H9 (cell line): ENCODE measurements at regions not wholly inside any gene's neighbourhood (a gene's known extent, or its start where the extent isn't known, plus 50 kb on each side); places are given as distances from the start of the nearest gene placed in this dataset.

ENCODE experiments used
- DNase-seq: peaks from one replicate; pipeline ENCODE4 v3.0.0-alpha.2; 2017
- H2AFZ ChIP-seq: one replicate; pipeline ENCODE4 v1.6.1; 2013; ENCODE audit warnings: mild to moderate bottlenecking, low read length, control low read depth, moderate library complexity
- H2AK5ac ChIP-seq: 2 replicates; pipeline ENCODE4 v1.6.1; 2013; ENCODE audit warnings: low read length, control low read depth, mixed read lengths; ENCODE audit not compliant: insufficient read length
- H2BK120ac ChIP-seq: one replicate; pipeline ENCODE4 v1.6.1; 2013; ENCODE audit warnings: low read depth, mild to moderate bottlenecking, low read length, control low read depth, inconsistent platforms; ENCODE audit not compliant: poor library complexity, severe bottlenecking
- H2BK12ac ChIP-seq: 2 replicates; pipeline ENCODE4 v1.6.1; 2013; ENCODE audit warnings: low read length, control low read depth, mixed read lengths, low read depth; ENCODE audit not compliant: insufficient read length
- H2BK15ac ChIP-seq: 2 replicates; pipeline ENCODE4 v1.6.1; 2013; ENCODE audit warnings: low read depth, low read length, control low read depth
- H2BK20ac ChIP-seq: one replicate; pipeline ENCODE4 v1.6.1; 2013; ENCODE audit warnings: low read depth, mild to moderate bottlenecking, low read length, control low read depth, inconsistent platforms; ENCODE audit not compliant: poor library complexity, severe bottlenecking
- H2BK5ac ChIP-seq: 2 replicates; pipeline ENCODE4 v1.6.1; 2013; ENCODE audit warnings: low read length, control low read depth, mixed read lengths; ENCODE audit not compliant: insufficient read length
- H3K14ac ChIP-seq: 2 replicates; pipeline ENCODE4 v1.6.1; 2013; ENCODE audit warnings: low read length, control low read depth; ENCODE audit not compliant: insufficient read depth
- H3K18ac ChIP-seq: 2 replicates; pipeline ENCODE4 v1.6.1; 2013; ENCODE audit warnings: low read depth, mild to moderate bottlenecking, mixed read lengths, low read length, control low read depth; ENCODE audit not compliant: insufficient read length
- H3K23ac ChIP-seq: 2 replicates; pipeline ENCODE4 v1.6.1; 2013; ENCODE audit warnings: low read length, control low read depth, mixed read lengths, low read depth; ENCODE audit not compliant: insufficient read length
- H3K23me2 ChIP-seq: 2 replicates; pipeline ENCODE4 v1.6.1; 2013; ENCODE audit warnings: low read depth, mild to moderate bottlenecking, mixed read lengths, low read length, control low read depth; ENCODE audit not compliant: insufficient read length, poor library complexity, severe bottlenecking
- H3K27ac ChIP-seq: 2 replicates; pipeline ENCODE4 v1.5.1; 2013; ENCODE audit warnings: low read length, control low read depth, mixed read lengths, low read depth; ENCODE audit not compliant: insufficient read length
- H3K27me3 ChIP-seq: 2 replicates; pipeline ENCODE4 v1.6.1; 2013; ENCODE audit warnings: low read length, control low read depth, inconsistent platforms; ENCODE audit not compliant: insufficient read depth
- H3K4ac ChIP-seq: 2 replicates; pipeline ENCODE4 v1.6.1; 2013; ENCODE audit warnings: low read depth, mild to moderate bottlenecking, control low read depth, inconsistent platforms, low read length, moderate library complexity
- H3K4me1 ChIP-seq: 2 replicates; pipeline ENCODE4 v1.6.1; 2013; ENCODE audit warnings: low read length, control low read depth, inconsistent platforms; ENCODE audit not compliant: insufficient read depth
- H3K4me2 ChIP-seq: 2 replicates; pipeline ENCODE4 v1.6.1; 2013; ENCODE audit warnings: low read length, control low read depth, mixed read lengths; ENCODE audit not compliant: insufficient read length, insufficient read depth
- H3K56ac ChIP-seq: 2 replicates; pipeline ENCODE4 v1.6.1; 2013; ENCODE audit warnings: low read depth, mild to moderate bottlenecking, mixed read lengths, low read length, control low read depth; ENCODE audit not compliant: insufficient read length
- H3K79me1 ChIP-seq: 2 replicates; pipeline ENCODE4 v1.6.1; 2013; ENCODE audit warnings: low read depth, mild to moderate bottlenecking, moderate library complexity, low read length, control low read depth, inconsistent platforms; ENCODE audit not compliant: insufficient read depth, poor library complexity, severe bottlenecking
- H3K79me2 ChIP-seq: 2 replicates; pipeline ENCODE4 v1.6.1; 2013; ENCODE audit warnings: low read length, control low read depth, inconsistent platforms; ENCODE audit not compliant: insufficient read depth
- H3K9ac ChIP-seq: 2 replicates; pipeline ENCODE4 v1.6.1; 2013; ENCODE audit warnings: low read length, control low read depth, mixed read lengths; ENCODE audit not compliant: insufficient read length; ENCODE audit errors: extremely low read depth
- H3K9me3 ChIP-seq: one replicate; pipeline ENCODE4 v1.6.1; 2013; ENCODE audit warnings: low read depth, low read length, inconsistent platforms; ENCODE audit not compliant: control insufficient read depth
- H3T11ph ChIP-seq: one replicate; pipeline ENCODE4 v1.6.1; 2013; ENCODE audit warnings: mild to moderate bottlenecking, low read length, control low read depth, inconsistent platforms
- H4K20me1 ChIP-seq: one replicate; pipeline ENCODE4 v1.6.1; 2013; ENCODE audit not compliant: control insufficient read depth, insufficient read length, insufficient read depth
- H4K5ac ChIP-seq: 2 replicates; pipeline ENCODE4 v1.6.1; 2013; ENCODE audit warnings: low read depth, mild to moderate bottlenecking, mixed read lengths, low read length, control low read depth; ENCODE audit not compliant: insufficient read length
- H4K8ac ChIP-seq: replicated peaks from 2 replicates; pipeline ENCODE4 v1.6.1; 2013; ENCODE audit warnings: low read length, control low read depth, mixed read lengths, low read depth; ENCODE audit not compliant: insufficient read length
- H4K91ac ChIP-seq: 2 replicates; pipeline ENCODE4 v1.6.1; 2013; ENCODE audit warnings: low read depth, mild to moderate bottlenecking, moderate library complexity, mixed read lengths, low read length, control low read depth; ENCODE audit not compliant: insufficient read length
- H3K27ac Mint-ChIP-seq, 3 experiments: 2 replicates in 2 of 3; 3 replicates in 1 of 3; pipeline ENCODE4 v1.8.0; 2020 to 2021; ENCODE audit warnings: mixed read lengths in 3 of 3, mild to moderate bottlenecking in 1 of 3, moderate library complexity in 1 of 3
- H3K27me3 Mint-ChIP-seq: 2 replicates; pipeline ENCODE4 v1.8.0; 2021; ENCODE audit warnings: low read depth, mild to moderate bottlenecking, moderate library complexity, mixed read lengths
- H3K36me3 Mint-ChIP-seq, 3 experiments: 2 replicates in 2 of 3; 3 replicates in 1 of 3; pipeline ENCODE4 v1.8.0; 2020 to 2021; ENCODE audit warnings: low read depth in 3 of 3, mixed read lengths in 3 of 3; ENCODE audit not compliant: insufficient read depth in 1 of 3
- H3K4me1 Mint-ChIP-seq, 2 experiments: 2 replicates each; pipeline ENCODE4 v1.8.0; 2020; ENCODE audit warnings: mixed read lengths in 2 of 2
- H3K4me3 Mint-ChIP-seq, 2 experiments: 2 replicates in 1 of 2; 3 replicates in 1 of 2; pipeline ENCODE4 v1.8.0; 2020 to 2021; ENCODE audit warnings: mild to moderate bottlenecking in 2 of 2, mixed read lengths in 2 of 2, moderate library complexity in 1 of 2
- H3K9me3 Mint-ChIP-seq, 2 experiments: 2 replicates in 1 of 2; 3 replicates in 1 of 2; pipeline ENCODE4 v1.8.0; 2020; ENCODE audit warnings: mild to moderate bottlenecking in 2 of 2, mixed read lengths in 2 of 2, moderate library complexity in 1 of 2
- WGBS: extraction: QIAGEN DNeasy Blood & Tissue Kit; methylation state at CpG from one replicate; pipeline ENCODE4 v1.1.7; 2013; ENCODE audit warnings: missing lambda C conversion rate, low lambda C conversion rate, mixed read lengths; ENCODE audit not compliant: insufficient read length; ENCODE audit errors: extremely low coverage; 5-methylcytosine and 5-hydroxymethylcytosine counted together
- TF ChIP-seq, protein P1 (sequence below): fragments of 200-600 bp; sonication (generic); conservative IDR thresholded peaks from 3 replicates; pipeline ENCODE4 v1.8.0; 2021; ENCODE audit warnings: antibody characterized with exemption, mild to moderate bottlenecking

DNA sequence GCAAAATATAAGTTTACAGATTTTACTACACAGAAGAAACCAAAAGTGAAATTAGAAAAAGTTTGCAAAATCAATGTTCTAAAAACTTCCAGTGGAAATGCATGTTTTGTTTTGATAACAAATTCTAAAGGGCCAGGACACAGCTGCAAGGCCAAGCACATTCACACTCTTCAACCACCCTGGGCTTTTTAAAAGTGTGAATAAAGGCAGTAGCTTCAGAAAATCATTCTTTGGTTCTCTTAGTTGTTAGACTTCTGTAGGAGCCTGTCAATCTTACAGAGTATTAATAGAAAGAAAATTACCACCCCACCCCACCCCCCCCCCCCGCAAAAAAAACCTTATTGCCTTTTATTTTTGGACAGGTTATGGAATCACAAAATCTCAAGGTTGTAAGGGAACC lies 105.2 kb upstream of the EGLN3 start:
- no peak for DNase-seq
- Mint-ChIP-seq H3K9me3 (no peaks in the 10 kb centered on the region; a peak in 1 of 5 replicates), H3K27me3 (peaks cover 18% of the 10 kb centered on the region), H3K27ac (no peak overlapping the region), H3K4me1 (peaks cover 15 to 16% of the 10 kb centered on the region in 2 experiments), H3K36me3 (no peaks in the 10 kb centered on the region), H3K4me3 (no peak overlapping the region)
- no peak overlapping the region for H3K23ac ChIP-seq
- no peaks in the 10 kb centered on the region for H3K27me3 ChIP-seq
- H2BK5ac ChIP-seq: no peak overlapping the region
- H2AK5ac ChIP-seq: no peak overlapping the region
- no peak overlapping the region for H3K27ac ChIP-seq
- no peaks in the 10 kb centered on the region for H3K4me1 ChIP-seq
- H3K79me1 ChIP-seq: no peaks in the 10 kb centered on the region
- no peak overlapping the region for H2BK20ac ChIP-seq
- H3K4me2 ChIP-seq: no peak overlapping the region
- no peak overlapping the region for H3K18ac ChIP-seq
- H3K56ac ChIP-seq: no peak overlapping the region
- no CpG with 5 or more reads among the region's 1 CpG for WGBS
- no peaks in the 10 kb centered on the region for H4K20me1 ChIP-seq
- no peak overlapping the region for H4K91ac ChIP-seq
- H3K9me3 ChIP-seq: no peaks in the 10 kb centered on the region
- H3K4ac ChIP-seq: no peak overlapping the region
- H3K23me2 ChIP-seq: peaks cover 6% of the 10 kb centered on the region
- H3T11ph ChIP-seq: no peak overlapping the region
- no peak overlapping the region for H4K8ac ChIP-seq
- no peak overlapping the region for H3K14ac ChIP-seq
- no peaks in the 10 kb centered on the region for H3K79me2 ChIP-seq
- H3K9ac ChIP-seq: no peak overlapping the region
- no peak overlapping the region for H2BK15ac ChIP-seq
- no peak overlapping the region for H2BK12ac ChIP-seq
- no peak overlapping the region for H2BK120ac ChIP-seq
- no peak overlapping the region for H4K5ac ChIP-seq
- TF ChIP-seq, protein P1, sequence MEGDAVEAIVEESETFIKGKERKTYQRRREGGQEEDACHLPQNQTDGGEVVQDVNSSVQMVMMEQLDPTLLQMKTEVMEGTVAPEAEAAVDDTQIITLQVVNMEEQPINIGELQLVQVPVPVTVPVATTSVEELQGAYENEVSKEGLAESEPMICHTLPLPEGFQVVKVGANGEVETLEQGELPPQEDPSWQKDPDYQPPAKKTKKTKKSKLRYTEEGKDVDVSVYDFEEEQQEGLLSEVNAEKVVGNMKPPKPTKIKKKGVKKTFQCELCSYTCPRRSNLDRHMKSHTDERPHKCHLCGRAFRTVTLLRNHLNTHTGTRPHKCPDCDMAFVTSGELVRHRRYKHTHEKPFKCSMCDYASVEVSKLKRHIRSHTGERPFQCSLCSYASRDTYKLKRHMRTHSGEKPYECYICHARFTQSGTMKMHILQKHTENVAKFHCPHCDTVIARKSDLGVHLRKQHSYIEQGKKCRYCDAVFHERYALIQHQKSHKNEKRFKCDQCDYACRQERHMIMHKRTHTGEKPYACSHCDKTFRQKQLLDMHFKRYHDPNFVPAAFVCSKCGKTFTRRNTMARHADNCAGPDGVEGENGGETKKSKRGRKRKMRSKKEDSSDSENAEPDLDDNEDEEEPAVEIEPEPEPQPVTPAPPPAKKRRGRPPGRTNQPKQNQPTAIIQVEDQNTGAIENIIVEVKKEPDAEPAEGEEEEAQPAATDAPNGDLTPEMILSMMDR: no peak
- no peak overlapping the region for H2AFZ ChIP-seq
